ENCODE measurements at regions not wholly inside any gene's neighbourhood (a gene's known extent, or its start where the extent isn't known, plus 50 kb on each side); places are given as distances from the start of the nearest gene placed in this dataset.

- TF ChIP-seq USF2 (IDR thresholded peaks at IDR 0.05; ENCODE audit: low read depth, low read length): no peak
- TF ChIP-seq CTCF (conservative IDR thresholded peaks at IDR 0.05; ENCODE audit: low read depth, low read length): no peak
- no peak for TF ChIP-seq FOS (IDR thresholded peaks at IDR 0.05; ENCODE audit: low read depth, low read length)
- TF ChIP-seq SMC3 (IDR thresholded peaks at IDR 0.05; ENCODE audit: low read depth, low read length): no peak
- no peak for TF ChIP-seq RAD21 (IDR thresholded peaks at IDR 0.05; ENCODE audit: low read length)
Measured at GRCh38 chr20:10920396-10920795, 246.6 kb upstream of the JAG1 start.
